Spleen (tissue), 7 donors: ENCODE measurements at regions not wholly inside any gene's neighbourhood (a gene's known extent, or its start where the extent isn't known, plus 50 kb on each side); places are given as distances from the start of the nearest gene placed in this dataset.

Experiments used
- CTCF ChIP-seq, 11 experiments: fragments of 200-600 bp in 7 of 11; fragments of 450-650 bp in 4 of 11; sonication (generic) in 4 of 11; IDR thresholded peaks in 8 of 11; conservative IDR thresholded peaks in 3 of 11; 1 replicate in 7 of 11; 2 replicates in 4 of 11; pipeline versions ENCODE4 v1.4.0 to v1.8.0; 2016 to 2021; ENCODE audit warnings: antibody characterized with exemption in 11 of 11, inconsistent platforms in 4 of 11, mild to moderate bottlenecking in 1 of 11
- POLR2A ChIP-seq, 3 donors: fragments of 450-650 bp; IDR thresholded peaks; one replicate each; pipeline ENCODE4 v1.5.1; 2017; ENCODE audit warnings: antibody characterized with exemption in 3 of 3, mild to moderate bottlenecking in 1 of 3
- POLR2AphosphoS5 ChIP-seq, 3 donors: sonication (generic); formaldehyde crosslinking; IDR thresholded peaks; one replicate each; pipeline ENCODE4 v1.5.1; 2017; ENCODE audit warnings: antibody characterized with exemption in 3 of 3
- donor health status: DM: no; HTN: no; CAD: no; lungs with moderate emphysema.
- donor health status: DM: no; HTN: no; CAD: no.
- donor health status: DM: no; HTN: no; CAD: no.

DNA sequence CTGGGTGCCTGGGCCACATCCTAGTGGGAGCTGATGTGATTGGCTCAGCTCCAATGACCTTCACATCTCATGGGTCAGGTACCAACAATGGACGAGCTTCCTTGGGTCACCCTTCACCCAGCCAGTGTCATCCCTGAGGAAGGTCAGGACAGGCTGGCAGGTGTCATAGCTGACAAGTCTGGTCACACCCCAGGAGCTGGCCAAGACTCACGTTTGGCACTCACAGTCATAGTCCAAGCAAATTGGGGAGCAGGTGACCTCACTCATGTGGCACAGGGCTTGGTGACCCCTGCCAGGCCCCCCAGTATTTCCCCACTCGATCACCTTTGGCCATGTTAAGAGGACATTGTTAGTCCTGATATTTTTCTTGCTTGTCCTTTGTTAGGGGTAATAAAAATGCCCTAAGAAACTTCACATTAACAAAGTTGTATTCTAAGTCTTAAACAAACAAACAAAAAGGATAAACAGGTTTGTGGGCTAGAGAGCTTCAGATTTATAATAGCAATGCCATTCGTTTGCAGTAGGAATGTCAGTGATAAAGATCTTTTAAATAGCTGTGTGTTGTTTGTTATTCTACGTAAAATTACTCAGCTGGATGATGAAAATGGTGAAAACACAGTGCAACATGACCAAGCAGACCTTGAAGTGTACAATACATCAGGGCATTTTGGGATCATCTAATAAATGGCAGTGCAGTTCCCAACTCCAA is 79.5 kb upstream of the POMGNT2 start:
- TF ChIP-seq POLR2A (IDR thresholded peaks at IDR 0.05) (no peak), CTCF (IDR thresholded peaks at IDR 0.05 in 8 of 11, conservative IDR thresholded peaks at IDR 0.05 in 3 of 11) (no peak), POLR2AphosphoS5 (IDR thresholded peaks at IDR 0.05) (no peak)
